GM23248 (cell line): ENCODE measurements at regions not wholly inside any gene's neighbourhood (a gene's known extent, or its start where the extent isn't known, plus 50 kb on each side); places are given as distances from the start of the nearest gene placed in this dataset.

ENCODE experiments used
- DNase-seq: peaks from one replicate; pipeline ENCODE4 v3.0.0-alpha.2; 2015
- H2AFZ ChIP-seq: fragments of 200-600 bp; sonication (generic); 2 replicates; pipeline ENCODE4 v1.6.1; 2016; ENCODE audit warnings: antibody characterized with exemption
- H3F3A ChIP-seq: fragments of 200-600 bp; sonication (generic); 2 replicates; pipeline ENCODE4 v1.6.1; 2016; ENCODE audit warnings: mild to moderate bottlenecking, antibody characterized with exemption, mixed run types; ENCODE audit not compliant: insufficient read depth
- H3K27ac ChIP-seq: fragments of 200-600 bp; sonication (generic); 2 replicates; pipeline ENCODE4 v1.5.1; 2016; ENCODE audit warnings: mild to moderate bottlenecking
- H3K27me3 ChIP-seq: fragments of 200-600 bp; sonication (generic); replicated peaks from 2 replicates; pipeline ENCODE4 v1.6.1; 2016; ENCODE audit warnings: mild to moderate bottlenecking; ENCODE audit not compliant: insufficient read depth
- H3K36me3 ChIP-seq: fragments of 200-600 bp; sonication (generic); 2 replicates; pipeline ENCODE4 v1.6.1; 2016; ENCODE audit warnings: low read depth, mild to moderate bottlenecking
- H3K4me1 ChIP-seq: fragments of 200-600 bp; sonication (generic); 2 replicates; pipeline ENCODE4 v1.6.1; 2016; ENCODE audit warnings: mild to moderate bottlenecking; ENCODE audit not compliant: insufficient read depth
- H3K4me2 ChIP-seq: fragments of 200-600 bp; sonication (generic); one replicate; pipeline ENCODE4 v1.6.1; 2016; ENCODE audit warnings: mild to moderate bottlenecking; ENCODE audit not compliant: unreplicated experiment
- H3K4me3 ChIP-seq: fragments of 200-600 bp; sonication (generic); 2 replicates; pipeline ENCODE4 v1.5.1; 2016; ENCODE audit warnings: mild to moderate bottlenecking
- H3K79me2 ChIP-seq: fragments of 200-600 bp; sonication (generic); 2 replicates; pipeline ENCODE4 v1.6.1; 2016; ENCODE audit warnings: mild to moderate bottlenecking; ENCODE audit not compliant: insufficient read depth
- H3K9ac ChIP-seq: fragments of 200-600 bp; sonication (generic); 2 replicates; pipeline ENCODE4 v1.6.1; 2016; ENCODE audit warnings: mild to moderate bottlenecking
- H3K9me2 ChIP-seq: fragments of 200-600 bp; sonication (generic); 2 replicates; pipeline ENCODE4 v1.6.1; 2016; ENCODE audit warnings: mixed run types, mild to moderate bottlenecking, moderate library complexity; ENCODE audit not compliant: insufficient read depth
- H3K9me3 ChIP-seq: fragments of 200-600 bp; sonication (generic); one replicate; pipeline ENCODE4 v1.6.1; 2017; ENCODE audit warnings: low read depth
- H4K20me1 ChIP-seq: fragments of 200-600 bp; sonication (generic); 2 replicates; pipeline ENCODE4 v1.6.0; 2016; ENCODE audit not compliant: insufficient read depth
- EZH2 ChIP-seq: fragments of 200-600 bp; sonication (generic); IDR thresholded peaks from 2 replicates; pipeline ENCODE4 v1.6.1; 2018; ENCODE audit warnings: antibody characterized with exemption, mild to moderate bottlenecking; ENCODE audit not compliant: insufficient read depth, poor library complexity, severe bottlenecking
- EZH2phosphoT487 ChIP-seq: fragments of 200-600 bp; sonication (generic); IDR thresholded peaks from 2 replicates; pipeline ENCODE4 v1.6.1; 2018; ENCODE audit warnings: antibody characterized with exemption, moderate library complexity, mild to moderate bottlenecking, low read depth; ENCODE audit not compliant: insufficient read depth
- WGBS, 2 experiments: methylation state at CpG; one replicate each; pipeline ENCODE4 v1.1.6; 2015 to 2017; ENCODE audit warnings: low lambda C conversion rate in 2 of 2, low coverage in 1 of 2; ENCODE audit errors: missing lambda C conversion rate in 2 of 2; 5-methylcytosine and 5-hydroxymethylcytosine counted together
- in situ Hi-C: fragments of 300-500 bp; cut with MboI; formaldehyde crosslinking; loops from 2 replicates; pipeline ENCODE4 v1.15.0; 2020

- H3K4me3 ChIP-seq: no peak overlapping the region
- TF ChIP-seq EZH2phosphoT487 (no peak), EZH2 (no peak)
These were observed 1383.8 kb upstream of the ACVR2A start for GRCh38 chr2:146461068-146461467.

GRCh38 chr2:146458585-146458984, 1386.2 kb upstream of the ACVR2A start:
- Histone ChIP-seq H3K4me3 (no peak overlapping the region), H3K27me3 (no peaks in the 10 kb centered on the region), H3F3A (no peaks in the 10 kb centered on the region), H3K36me3 (no peaks in the 10 kb centered on the region), H2AFZ (no peak overlapping the region), H3K9me3 (no peaks in the 10 kb centered on the region), H3K27ac (no peak overlapping the region), H3K4me1 (no peaks in the 10 kb centered on the region), H4K20me1 (no peaks in the 10 kb centered on the region), H3K9me2 (no peaks in the 10 kb centered on the region), H3K4me2 (no peak overlapping the region), H3K79me2 (no peaks in the 10 kb centered on the region), H3K9ac (no peak overlapping the region)
- no peak for DNase-seq
- in situ Hi-C loops: no loop called here
- TF ChIP-seq EZH2phosphoT487 (no peak), EZH2 (no peak)

More at GRCh38 chr2:146461068-146461467, 1383.8 kb upstream of the ACVR2A start:
- Histone ChIP-seq H3K27me3 (no peaks in the 10 kb centered on the region), H3K4me1 (no peaks in the 10 kb centered on the region), H3K9me3 (no peaks in the 10 kb centered on the region), H2AFZ (no peak overlapping the region), H3K4me2 (no peak overlapping the region), H4K20me1 (no peaks in the 10 kb centered on the region), H3K9ac (no peak overlapping the region), H3F3A (no peaks in the 10 kb centered on the region), H3K27ac (no peak overlapping the region), H3K9me2 (no peaks in the 10 kb centered on the region), H3K36me3 (no peaks in the 10 kb centered on the region), H3K79me2 (no peaks in the 10 kb centered on the region)
- DNase-seq: no peak
- in situ Hi-C loops: no loop called here

GRCh38 chr2:146457221-146457620, 1387.6 kb upstream of the ACVR2A start:
- Histone ChIP-seq H3K9ac (no peak overlapping the region), H3F3A (no peaks in the 10 kb centered on the region), H4K20me1 (no peaks in the 10 kb centered on the region), H3K9me2 (no peaks in the 10 kb centered on the region), H3K36me3 (no peaks in the 10 kb centered on the region), H3K4me2 (no peak overlapping the region), H3K4me3 (no peak overlapping the region), H3K79me2 (no peaks in the 10 kb centered on the region), H3K9me3 (no peaks in the 10 kb centered on the region), H2AFZ (no peak overlapping the region), H3K27me3 (no peaks in the 10 kb centered on the region), H3K4me1 (no peaks in the 10 kb centered on the region), H3K27ac (no peak overlapping the region)
- DNase-seq: peak; percentile 4
- in situ Hi-C loops: no loop called here
- WGBS, 2 experiments: 58% methylated on average over 4 of the region's 4 CpGs
- TF ChIP-seq EZH2phosphoT487 (no peak), EZH2 (no peak)

DNA sequence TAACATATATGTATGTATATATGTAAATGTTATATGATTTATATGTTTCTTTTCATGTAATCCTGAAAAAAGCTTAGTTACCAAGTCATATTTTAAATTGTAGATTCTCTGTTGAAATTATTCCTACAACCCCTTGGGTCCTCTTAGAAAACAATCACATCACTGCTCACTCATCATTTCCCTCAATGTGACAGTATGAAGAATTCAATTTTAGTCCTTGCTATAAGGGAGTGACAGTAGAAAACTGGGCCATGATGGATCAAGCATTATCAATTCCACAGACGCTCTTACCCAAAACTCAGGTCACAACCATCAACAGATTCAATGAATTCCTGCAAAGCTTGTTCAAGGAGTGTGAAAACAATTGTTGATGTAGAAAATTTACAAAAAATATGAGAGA, 1389.5 kb upstream of the ACVR2A start:
- no peaks in the 10 kb centered on the region for H3K36me3 ChIP-seq
- no peak overlapping the region for H3K9ac ChIP-seq
- 92 to 95% methylated on average over 1 of the region's 1 CpG for WGBS, 2 experiments
- no peaks in the 10 kb centered on the region for H3K9me2 ChIP-seq
- H3K27me3 ChIP-seq: no peaks in the 10 kb centered on the region
- H3K4me2 ChIP-seq: no peak overlapping the region
- no peaks in the 10 kb centered on the region for H3K4me1 ChIP-seq
- in situ Hi-C loops: no loop called here
- no peak overlapping the region for H3K27ac ChIP-seq
- no peak overlapping the region for H2AFZ ChIP-seq
- DNase-seq: no peak
- H4K20me1 ChIP-seq: no peaks in the 10 kb centered on the region
- H3K4me3 ChIP-seq: no peak overlapping the region
- TF ChIP-seq EZH2phosphoT487 (no peak), EZH2 (no peak)
- H3K9me3 ChIP-seq: no peaks in the 10 kb centered on the region
- H3K79me2 ChIP-seq: no peaks in the 10 kb centered on the region
- no peaks in the 10 kb centered on the region for H3F3A ChIP-seq

GRCh38 chr2:146451972-146452371, 1392.9 kb upstream of the ACVR2A start:
- no peaks in the 10 kb centered on the region for H3F3A ChIP-seq
- no peak overlapping the region for H2AFZ ChIP-seq
- no peak overlapping the region for H3K9ac ChIP-seq
- no peak for DNase-seq
- H3K36me3 ChIP-seq: no peaks in the 10 kb centered on the region
- in situ Hi-C loops: no loop called here
- H3K4me2 ChIP-seq: no peak overlapping the region
- WGBS, 2 experiments: 10 to 30% methylated on average over 1 of the region's 1 CpG
- no peaks in the 10 kb centered on the region; the same call in 1 of the 2 replicates for H3K9me2 ChIP-seq
- H3K27ac ChIP-seq: no peak overlapping the region
- no peaks in the 10 kb centered on the region for H3K4me1 ChIP-seq
- H4K20me1 ChIP-seq: no peaks in the 10 kb centered on the region
- no peaks in the 10 kb centered on the region for H3K9me3 ChIP-seq
- H3K4me3 ChIP-seq: no peak overlapping the region
- no peaks in the 10 kb centered on the region for H3K79me2 ChIP-seq
- no peaks in the 10 kb centered on the region for H3K27me3 ChIP-seq
- TF ChIP-seq EZH2 (no peak), EZH2phosphoT487 (no peak)
